ENCODE measurements at regions not wholly inside any gene's neighbourhood (a gene's known extent, or its start where the extent isn't known, plus 50 kb on each side); places are given as distances from the start of the nearest gene placed in this dataset.
A peak's percentile ranks its signal among the peaks of the same experiment; 100 is the strongest.

GRCh38 chr4:123891881-123892280 is 495.3 kb downstream of the SPRY1 start:
- Mint-ChIP-seq H3K4me1 (ENCODE audit: low read depth, unreplicated experiment) (no peaks in the 10 kb centered on the region), H3K36me3 (ENCODE audit: low read depth, unreplicated experiment) (no peaks in the 10 kb centered on the region), H3K27me3 (ENCODE audit: low read depth, unreplicated experiment) (no peaks in the 10 kb centered on the region), H3K4me3 (ENCODE audit: unreplicated experiment) (no peak overlapping the region), H3K27ac (ENCODE audit: unreplicated experiment) (no peak overlapping the region), H3K9me3 (ENCODE audit: unreplicated experiment) (no peaks in the 10 kb centered on the region)
- no peak overlapping the region for H3K4me2 ChIP-seq (ENCODE audit: low read length)
- TF ChIP-seq, protein P1, sequence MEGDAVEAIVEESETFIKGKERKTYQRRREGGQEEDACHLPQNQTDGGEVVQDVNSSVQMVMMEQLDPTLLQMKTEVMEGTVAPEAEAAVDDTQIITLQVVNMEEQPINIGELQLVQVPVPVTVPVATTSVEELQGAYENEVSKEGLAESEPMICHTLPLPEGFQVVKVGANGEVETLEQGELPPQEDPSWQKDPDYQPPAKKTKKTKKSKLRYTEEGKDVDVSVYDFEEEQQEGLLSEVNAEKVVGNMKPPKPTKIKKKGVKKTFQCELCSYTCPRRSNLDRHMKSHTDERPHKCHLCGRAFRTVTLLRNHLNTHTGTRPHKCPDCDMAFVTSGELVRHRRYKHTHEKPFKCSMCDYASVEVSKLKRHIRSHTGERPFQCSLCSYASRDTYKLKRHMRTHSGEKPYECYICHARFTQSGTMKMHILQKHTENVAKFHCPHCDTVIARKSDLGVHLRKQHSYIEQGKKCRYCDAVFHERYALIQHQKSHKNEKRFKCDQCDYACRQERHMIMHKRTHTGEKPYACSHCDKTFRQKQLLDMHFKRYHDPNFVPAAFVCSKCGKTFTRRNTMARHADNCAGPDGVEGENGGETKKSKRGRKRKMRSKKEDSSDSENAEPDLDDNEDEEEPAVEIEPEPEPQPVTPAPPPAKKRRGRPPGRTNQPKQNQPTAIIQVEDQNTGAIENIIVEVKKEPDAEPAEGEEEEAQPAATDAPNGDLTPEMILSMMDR (IDR thresholded peaks at IDR 0.05; ENCODE audit: insufficient read depth, low read depth, low read length), result no peak
- no peak for TF ChIP-seq EZH2 (IDR thresholded peaks at IDR 0.05; ENCODE audit: insufficient read depth, low read length)
- no peak overlapping the region for H3K27ac ChIP-seq (ENCODE audit: low read depth, low read length)
- H3K4me3 ChIP-seq (ENCODE audit: insufficient read depth, low read depth, low read length), result no peak overlapping the region
- H2AFZ ChIP-seq (ENCODE audit: low read depth, low read length), result no peak overlapping the region
- no peaks in the 10 kb centered on the region for H3K27me3 ChIP-seq (ENCODE audit: insufficient read depth, low read length)
- no peak overlapping the region for H3K9ac ChIP-seq (ENCODE audit: low read length)
- no peaks in the 10 kb centered on the region for H3K79me2 ChIP-seq (ENCODE audit: insufficient read depth, low read length)
- FAIRE-seq (no peak), DNase-seq (ENCODE audit: low read depth) (no peak)
- H3K9me3 ChIP-seq (ENCODE audit: insufficient read depth, low read depth, low read length), result no peaks in the 10 kb centered on the region
- H3K36me3 ChIP-seq (ENCODE audit: insufficient read depth, low read length), result no peaks in the 10 kb centered on the region
- H4K20me1 ChIP-seq (ENCODE audit: insufficient read depth, low read length), result no peaks in the 10 kb centered on the region
- H3K4me1 ChIP-seq (ENCODE audit: insufficient read depth, low read length), result no peaks in the 10 kb centered on the region

DNA sequence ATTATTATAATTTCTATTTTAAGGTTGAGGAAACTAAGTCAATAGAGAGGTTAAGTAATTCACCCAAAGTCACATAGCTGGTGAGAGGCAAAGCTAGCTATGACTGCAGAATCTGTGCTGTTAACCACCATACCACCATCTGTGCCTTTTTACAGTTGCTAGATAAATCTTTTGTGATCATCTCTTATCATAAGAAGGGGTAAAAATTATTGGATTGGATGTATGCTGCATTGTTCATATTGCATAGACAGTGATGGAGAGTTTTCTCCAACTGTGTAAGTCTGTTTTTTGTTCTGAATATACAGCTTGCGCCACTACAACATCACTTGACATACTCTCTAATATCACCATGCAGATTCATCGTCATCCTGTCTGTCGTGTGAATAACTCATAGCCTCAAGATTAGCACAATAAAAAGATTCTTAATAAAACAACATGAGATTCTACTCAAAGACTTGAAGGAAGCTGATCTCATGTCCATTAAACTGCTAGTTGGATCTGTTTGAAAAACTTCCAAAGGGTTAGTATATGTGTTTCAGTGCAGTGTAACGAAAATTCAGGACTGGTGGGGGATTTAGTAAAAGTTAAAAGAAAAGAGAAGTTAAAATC is 495.9 kb downstream of the SPRY1 start:
- Mint-ChIP-seq H3K4me3 (ENCODE audit: unreplicated experiment) (no peak overlapping the region), H3K27me3 (ENCODE audit: low read depth, unreplicated experiment) (no peaks in the 10 kb centered on the region), H3K4me1 (ENCODE audit: low read depth, unreplicated experiment) (no peaks in the 10 kb centered on the region), H3K9me3 (ENCODE audit: unreplicated experiment) (no peaks in the 10 kb centered on the region), H3K36me3 (ENCODE audit: low read depth, unreplicated experiment) (no peaks in the 10 kb centered on the region), H3K27ac (ENCODE audit: unreplicated experiment) (no peak overlapping the region)
- Histone ChIP-seq H3K9ac (ENCODE audit: low read length) (no peak overlapping the region), H3K27me3 (ENCODE audit: insufficient read depth, low read length) (no peaks in the 10 kb centered on the region), H3K79me2 (ENCODE audit: insufficient read depth, low read length) (no peaks in the 10 kb centered on the region), H3K9me3 (ENCODE audit: insufficient read depth, low read depth, low read length) (no peaks in the 10 kb centered on the region), H4K20me1 (ENCODE audit: insufficient read depth, low read length) (no peaks in the 10 kb centered on the region), H2AFZ (ENCODE audit: low read depth, low read length) (no peak overlapping the region), H3K27ac (ENCODE audit: low read depth, low read length) (no peak overlapping the region), H3K4me1 (ENCODE audit: insufficient read depth, low read length) (no peaks in the 10 kb centered on the region), H3K36me3 (ENCODE audit: insufficient read depth, low read length) (no peaks in the 10 kb centered on the region), H3K4me2 (ENCODE audit: low read length) (no peak overlapping the region), H3K4me3 (ENCODE audit: insufficient read depth, low read depth, low read length) (no peak overlapping the region)
- FAIRE-seq (peak; percentile 17), DNase-seq (ENCODE audit: low read depth) (no peak)
- TF ChIP-seq EZH2 (IDR thresholded peaks at IDR 0.05; ENCODE audit: insufficient read depth, low read length), result no peak
- TF ChIP-seq, protein P1 (IDR thresholded peaks at IDR 0.05; ENCODE audit: insufficient read depth, low read depth, low read length), result no peak
